ENCODE measurements at regions not wholly inside any gene's neighbourhood (a gene's known extent, or its start where the extent isn't known, plus 50 kb on each side); places are given as distances from the start of the nearest gene placed in this dataset.

- TF ChIP-seq CTCF (IDR thresholded peaks at IDR 0.05) (no peak), EP300 (IDR thresholded peaks at IDR 0.05) (no peak), SREBF2 (IDR thresholded peaks at IDR 0.05) (no peak), POLR2A (IDR thresholded peaks at IDR 0.05; ENCODE audit: low read length) (no peak), CHD4 (IDR thresholded peaks at IDR 0.05; ENCODE audit: borderline replicate concordance) (no peak), JUN (IDR thresholded peaks at IDR 0.05) (no peak), MAFK (IDR thresholded peaks at IDR 0.05; ENCODE audit: partially characterized antibody) (no peak), HOXB13 (CRISPR knock-in tag; IDR thresholded peaks at IDR 0.05; ENCODE audit: low read depth) (no peak), MAZ (IDR thresholded peaks at IDR 0.05; ENCODE audit: borderline replicate concordance, low read depth, low read length) (no peak), SMC3 (IDR thresholded peaks at IDR 0.05) (no peak), BHLHE40 (IDR thresholded peaks at IDR 0.05; ENCODE audit: low read depth, low read length) (no peak), FOSL2 (IDR thresholded peaks at IDR 0.05) (no peak), FOSL2 (CRISPR knock-in tag; IDR thresholded peaks at IDR 0.05) (no peak), RARB (CRISPR knock-in tag; IDR thresholded peaks at IDR 0.05) (no peak), RAD21 (conservative IDR thresholded peaks at IDR 0.05 in 1 of 2, IDR thresholded peaks at IDR 0.05 in 1 of 2) (no peak)
Observed at GRCh38 chr10:10660054-10660453, 357.6 kb upstream of the CELF2 start.
